Liver (tissue), 8 donors: ENCODE measurements at regions not wholly inside any gene's neighbourhood (a gene's known extent, or its start where the extent isn't known, plus 50 kb on each side); places are given as distances from the start of the nearest gene placed in this dataset.

Source experiments
- DNase-seq: peaks from one replicate; pipeline ENCODE4 v3.0.0-alpha.2; 2017; ENCODE audit warnings: low spot score
- H3K27ac ChIP-seq, 2 donors: one replicate each; pipeline ENCODE4 v1.7.0; 2013; ENCODE audit warnings: inconsistent platforms in 2 of 2, low read length in 2 of 2, control low read depth in 1 of 2, low read depth in 1 of 2, mild to moderate bottlenecking in 1 of 2
- H3K27me3 ChIP-seq, 4 donors: one replicate each; pipeline versions ENCODE4 v1.6.1 to v1.7.0; 2013; ENCODE audit warnings: low read length in 3 of 4, inconsistent platforms in 1 of 4, mild to moderate bottlenecking in 1 of 4, moderate library complexity in 1 of 4; ENCODE audit not compliant: control insufficient read depth in 4 of 4, insufficient read depth in 4 of 4
- H3K36me3 ChIP-seq, 4 donors: one replicate each; pipeline versions ENCODE4 v1.6.1 to v1.7.0; 2013; ENCODE audit warnings: low read length in 3 of 4, mild to moderate bottlenecking in 3 of 4, low read depth in 1 of 4, moderate library complexity in 1 of 4; ENCODE audit not compliant: control insufficient read depth in 4 of 4, insufficient read depth in 3 of 4
- H3K4me1 ChIP-seq, 4 donors: one replicate each; pipeline versions ENCODE4 v1.6.1 to v1.7.0; 2013; ENCODE audit warnings: low read length in 3 of 4, mild to moderate bottlenecking in 3 of 4, moderate library complexity in 1 of 4; ENCODE audit not compliant: control insufficient read depth in 4 of 4, insufficient read depth in 4 of 4
- H3K4me3 ChIP-seq, 3 donors: one replicate each; pipeline versions ENCODE4 v1.6.1 to v1.7.0; 2013; ENCODE audit warnings: low read length in 3 of 3, control low read depth in 1 of 3, low read depth in 1 of 3, mild to moderate bottlenecking in 1 of 3
- H3K9ac ChIP-seq, 2 donors: one replicate each; pipeline ENCODE4 v1.7.0; 2013; ENCODE audit warnings: low read length in 2 of 2, mild to moderate bottlenecking in 2 of 2, moderate library complexity in 2 of 2, control low read depth in 1 of 2, low read depth in 1 of 2
- H3K9me3 ChIP-seq, 4 donors: one replicate each; pipeline versions ENCODE4 v1.6.1 to v1.7.0; 2013; ENCODE audit warnings: low read length in 3 of 4; ENCODE audit not compliant: control insufficient read depth in 4 of 4
- CTCF ChIP-seq: fragments of 150-350 bp; IDR thresholded peaks from 2 replicates; pipeline ENCODE4 v1.5.1; 2017; ENCODE audit warnings: improper control_type of control experiment, low read depth, low read length; ENCODE audit not compliant: missing input control
- EGR1 ChIP-seq, 2 donors: IDR thresholded peaks; 2 replicates each; pipeline ENCODE4 v1.6.1; 2016 to 2018; ENCODE audit warnings: antibody characterized with exemption in 2 of 2, low read depth in 2 of 2
- FOXA1 ChIP-seq: IDR thresholded peaks from 2 replicates; pipeline ENCODE4 v1.6.1; 2016; ENCODE audit warnings: antibody characterized with exemption
- GABPA ChIP-seq, 2 donors: IDR thresholded peaks in 1 of 2; conservative IDR thresholded peaks in 1 of 2; 2 replicates each; pipeline ENCODE4 v1.6.1; 2016; ENCODE audit warnings: antibody characterized with exemption in 2 of 2, mild to moderate bottlenecking in 1 of 2, moderate library complexity in 1 of 2
- HNF4A ChIP-seq, 2 donors: conservative IDR thresholded peaks; 2 replicates each; pipeline ENCODE4 v1.6.1; 2016; ENCODE audit warnings: antibody characterized with exemption in 2 of 2, mild to moderate bottlenecking in 2 of 2
- JUND ChIP-seq, 2 donors: IDR thresholded peaks; 2 replicates each; pipeline ENCODE4 v1.6.1; 2016; ENCODE audit warnings: antibody characterized with exemption in 2 of 2
- MAX ChIP-seq: IDR thresholded peaks from 2 replicates; pipeline ENCODE4 v1.6.1; 2016; ENCODE audit warnings: antibody characterized with exemption
- NR2F2 ChIP-seq: IDR thresholded peaks from 2 replicates; pipeline ENCODE4 v1.6.1; 2016; ENCODE audit warnings: antibody characterized with exemption
- RAD21 ChIP-seq, 2 donors: IDR thresholded peaks; 2 replicates each; pipeline ENCODE4 v1.6.1; 2016; ENCODE audit warnings: antibody characterized with exemption in 2 of 2, mild to moderate bottlenecking in 2 of 2
- REST ChIP-seq: IDR thresholded peaks from 2 replicates; pipeline ENCODE4 v1.6.1; 2016; ENCODE audit warnings: antibody characterized with exemption, mild to moderate bottlenecking
- SP1 ChIP-seq: IDR thresholded peaks from 2 replicates; pipeline ENCODE4 v1.6.1; 2018; ENCODE audit warnings: antibody characterized with exemption, mild to moderate bottlenecking
- YY1 ChIP-seq: IDR thresholded peaks from 2 replicates; pipeline ENCODE4 v1.6.1; 2016; ENCODE audit warnings: antibody characterized with exemption, mild to moderate bottlenecking
- ZBTB33 ChIP-seq: IDR thresholded peaks from 2 replicates; pipeline ENCODE4 v1.6.1; 2016; ENCODE audit warnings: antibody characterized with exemption
- WGBS: extraction: QIAGEN DNeasy Blood & Tissue Kit; methylation state at CpG from one replicate; pipeline ENCODE4 v1.1.7; 2013; 5-methylcytosine and 5-hydroxymethylcytosine counted together
- donor health status: healthy.
- donor health status: healthy.
- donor health status: healthy.
- donor health status: healthy.
- donor health status: healthy.

GRCh38 chr10:130745821-130746220, 565.7 kb downstream of the TCERG1L start:
- no peak for DNase-seq
- no peak overlapping the region for H3K4me3 ChIP-seq
- peaks cover 0 to 2% (median under 1%) of the 10 kb centered on the region in 4 donors for H3K27me3 ChIP-seq
- 67% methylated on average over 7 of the region's 7 CpGs for WGBS
- no peak overlapping the region for H3K9ac ChIP-seq
- H3K9me3 ChIP-seq = no peaks in the 10 kb centered on the region
- H3K27ac ChIP-seq = no peak overlapping the region
- H3K4me1 ChIP-seq = no peaks in the 10 kb centered on the region
- TF ChIP-seq EGR1 (IDR thresholded peaks at IDR 0.05; ENCODE audit: low read depth in 2 of 2) (no peak), GABPA (IDR thresholded peaks at IDR 0.05 in 1 of 2, conservative IDR thresholded peaks at IDR 0.05 in 1 of 2) (no peak), REST (no peak), MAX (no peak), NR2F2 (no peak), JUND (IDR thresholded peaks at IDR 0.05) (no peak)
- H3K36me3 ChIP-seq = no peaks in the 10 kb centered on the region

GRCh38 chr10:130746311-130746710, 565.2 kb downstream of the TCERG1L start:
- DNase-seq = no peak
- no peak for TF ChIP-seq HNF4A (conservative IDR thresholded peaks at IDR 0.05)
- no peak overlapping the region for H3K4me3 ChIP-seq
- no peaks in the 10 kb centered on the region for H3K4me1 ChIP-seq
- no peaks in the 10 kb centered on the region for H3K36me3 ChIP-seq
- WGBS = 68% methylated on average over 5 of the region's 5 CpGs
- no peaks in the 10 kb centered on the region for H3K9me3 ChIP-seq
- peaks cover 0 to 2% (median under 1%) of the 10 kb centered on the region in 4 donors for H3K27me3 ChIP-seq
- no peak overlapping the region for H3K27ac ChIP-seq
- no peak overlapping the region for H3K9ac ChIP-seq

GRCh38 chr10:130747356-130747755, 564.2 kb downstream of the TCERG1L start:
- Histone ChIP-seq H3K27ac (no peak overlapping the region), H3K4me1 (no peaks in the 10 kb centered on the region), H3K36me3 (no peaks in the 10 kb centered on the region), H3K4me3 (no peak overlapping the region), H3K27me3 (peaks cover 0 to 2% (median under 1%) of the 10 kb centered on the region in 4 donors), H3K9ac (no peak overlapping the region), H3K9me3 (no peaks in the 10 kb centered on the region)
- no peak for DNase-seq
- TF ChIP-seq RAD21 (IDR thresholded peaks at IDR 0.05) = no peak
- TF ChIP-seq MAX = no peak
- TF ChIP-seq YY1 = no peak
- no peak for TF ChIP-seq FOXA1
- no peak for TF ChIP-seq ZBTB33
- no peak for TF ChIP-seq REST
- no peak for TF ChIP-seq CTCF
- TF ChIP-seq SP1 = no peak
- no peak for TF ChIP-seq JUND (IDR thresholded peaks at IDR 0.05)
- no peak for TF ChIP-seq GABPA (IDR thresholded peaks at IDR 0.05 in 1 of 2, conservative IDR thresholded peaks at IDR 0.05 in 1 of 2)
- TF ChIP-seq HNF4A (conservative IDR thresholded peaks at IDR 0.05) = no peak
- WGBS = 56% methylated on average over 11 of the region's 11 CpGs
